Calu3 (cell line): ENCODE measurements at regions not wholly inside any gene's neighbourhood (a gene's known extent, or its start where the extent isn't known, plus 50 kb on each side); places are given as distances from the start of the nearest gene placed in this dataset.

Source experiments
- BruUV-seq: library from RNA; stranded (reverse); fragments of 400-500 nt; replicated peaks from 2 replicates; lab custom pipeline; 2021; lab: Mats Ljungman, UMichigan
- CTCF ChIA-PET: fragments of 300-600 bp; sonication (Branson Sonifier 250); formaldehyde crosslinking; loops from one replicate; lab custom pipeline; 2022; ENCODE audit warnings: antibody characterized with exemption; lab: Charles Lee
- DNase-seq: peaks from one replicate; pipeline ENCODE4 v3.0.0; 2022
- H3K27ac Mint-ChIP-seq: one replicate; pipeline ENCODE4 v1.8.0; 2022; ENCODE audit warnings: mixed read lengths; ENCODE audit not compliant: unreplicated experiment
- H3K27me3 Mint-ChIP-seq: one replicate; pipeline ENCODE4 v1.8.0; 2022; ENCODE audit warnings: mixed read lengths; ENCODE audit not compliant: unreplicated experiment
- H3K36me3 Mint-ChIP-seq: one replicate; pipeline ENCODE4 v1.8.0; 2022; ENCODE audit warnings: mild to moderate bottlenecking, moderate library complexity, mixed read lengths; ENCODE audit not compliant: insufficient read depth, unreplicated experiment
- H3K4me1 Mint-ChIP-seq: one replicate; pipeline ENCODE4 v1.8.0; 2022; ENCODE audit warnings: mild to moderate bottlenecking, low read depth, mixed read lengths; ENCODE audit not compliant: unreplicated experiment
- H3K4me3 Mint-ChIP-seq: one replicate; pipeline ENCODE4 v1.8.0; 2022; ENCODE audit warnings: mild to moderate bottlenecking, low read depth, moderate library complexity, mixed read lengths; ENCODE audit not compliant: unreplicated experiment
- H3K9me3 Mint-ChIP-seq: one replicate; pipeline ENCODE4 v1.8.0; 2022; ENCODE audit warnings: low read depth, mixed read lengths; ENCODE audit not compliant: unreplicated experiment
- CTCF ChIP-seq: fragments of 200-600 bp; IDR thresholded peaks from one replicate; pipeline ENCODE4 v1.8.0; 2022; ENCODE audit warnings: antibody characterized with exemption; ENCODE audit not compliant: unreplicated experiment
- intact Hi-C: fragments of 100-400 bp; cut with micrococcal nuclease; formaldehyde crosslinking; loops from one replicate; pipeline ENCODE4 v1.10.0; 2022; ENCODE audit not compliant: unreplicated experiment

DNA sequence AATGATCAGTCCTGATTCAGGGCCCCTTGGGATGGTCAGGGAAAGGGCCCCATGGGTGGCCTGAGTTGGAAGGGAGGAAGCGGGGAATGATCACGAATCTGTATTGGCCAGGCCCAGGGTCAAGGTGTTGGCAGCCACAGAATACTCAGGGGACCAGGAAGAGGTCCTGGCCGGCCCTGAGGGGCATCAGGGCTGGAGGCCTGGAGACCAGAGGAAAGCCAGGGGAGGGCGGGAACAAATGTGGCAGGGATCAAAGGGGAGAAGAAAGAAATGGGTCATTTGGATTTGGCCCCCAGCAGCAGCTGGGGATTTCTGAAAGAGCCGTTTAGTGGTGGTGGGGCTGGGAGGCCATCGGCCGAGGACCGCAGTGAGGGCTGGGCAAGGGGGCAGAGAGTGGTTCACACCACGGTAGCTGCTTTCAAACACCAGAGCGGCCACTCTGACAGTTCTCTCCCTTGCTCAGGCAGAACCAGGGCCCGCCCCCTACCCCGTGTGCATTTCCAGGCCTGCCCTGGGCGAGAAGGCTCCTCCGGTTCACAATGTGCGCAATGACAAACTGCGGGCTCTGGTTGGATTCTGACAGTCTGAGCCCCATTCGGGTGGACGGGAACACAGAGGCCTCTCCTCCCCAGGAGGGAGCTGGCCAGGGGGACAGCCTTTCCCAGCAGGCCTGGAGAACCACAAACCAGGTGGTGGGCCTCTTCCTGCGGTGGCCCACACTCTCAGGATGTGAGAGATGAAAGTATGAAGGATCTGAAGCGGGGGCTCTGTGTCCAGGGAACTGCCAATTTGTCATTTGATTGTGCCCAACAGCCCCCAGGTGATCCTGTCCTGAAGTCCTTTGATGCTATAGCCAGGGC is 220.3 kb upstream of the IER5L start:
- BruUV-seq, result no TSS peak
- Mint-ChIP-seq H3K27me3 (no peaks in the 10 kb centered on the region), H3K27ac (no peak overlapping the region), H3K4me3 (no peak overlapping the region), H3K4me1 (no peaks in the 10 kb centered on the region), H3K36me3 (no peaks in the 10 kb centered on the region), H3K9me3 (no peaks in the 10 kb centered on the region)
- intact Hi-C loops, result no loop called here
- CTCF ChIA-PET, result no interaction called here
- no peak for DNase-seq
- TF ChIP-seq CTCF, result no peak

GRCh38 chr9:129397335-129397734 is 219.3 kb upstream of the IER5L start:
- CTCF ChIA-PET, result no interaction called here
- Mint-ChIP-seq H3K9me3 (no peaks in the 10 kb centered on the region), H3K36me3 (no peaks in the 10 kb centered on the region), H3K4me3 (no peak overlapping the region), H3K27me3 (no peaks in the 10 kb centered on the region), H3K4me1 (no peaks in the 10 kb centered on the region), H3K27ac (no peak overlapping the region)
- TF ChIP-seq CTCF, result no peak
- BruUV-seq, result no TSS peak
- DNase-seq, result no peak
- intact Hi-C loops, result no loop called here

GRCh38 chr9:129396365-129396708 is 218.3 kb upstream of the IER5L start:
- H3K4me3 Mint-ChIP-seq, result no peak overlapping the region
- H3K36me3 Mint-ChIP-seq, result no peaks in the 10 kb centered on the region
- TF ChIP-seq CTCF, result no peak
- H3K27ac Mint-ChIP-seq, result no peak overlapping the region
- BruUV-seq, result no TSS peak
- H3K4me1 Mint-ChIP-seq, result no peaks in the 10 kb centered on the region
- H3K9me3 Mint-ChIP-seq, result no peaks in the 10 kb centered on the region
- no peak for DNase-seq
- CTCF ChIA-PET, result no interaction called here
- H3K27me3 Mint-ChIP-seq, result no peaks in the 10 kb centered on the region
- intact Hi-C loops, result no loop called here

- TF ChIP-seq CTCF, result no peak
- CTCF ChIA-PET, result no interaction called here
- intact Hi-C loops, result no loop called here
- Mint-ChIP-seq H3K4me3 (no peak overlapping the region), H3K27me3 (no peaks in the 10 kb centered on the region), H3K36me3 (no peaks in the 10 kb centered on the region), H3K9me3 (no peaks in the 10 kb centered on the region), H3K4me1 (no peaks in the 10 kb centered on the region), H3K27ac (no peak overlapping the region)
- BruUV-seq, result no TSS peak
- no peak for DNase-seq
These were observed 217.7 kb upstream of the IER5L start for GRCh38 chr9:129395633-129396364.
